PFSK-1 (cell line): ENCODE measurements at regions not wholly inside any gene's neighbourhood (a gene's known extent, or its start where the extent isn't known, plus 50 kb on each side); places are given as distances from the start of the nearest gene placed in this dataset.

ENCODE experiments used
- FOXP2 ChIP-seq: optimal IDR thresholded peaks from 2 replicates; pipeline ENCODE3; 2011; ENCODE audit warnings: borderline replicate concordance, control low read depth, inconsistent platforms; ENCODE audit not compliant: insufficient read depth; ENCODE audit errors: extremely low read length, extremely low read depth
- POLR2AphosphoS5 ChIP-seq: IDR thresholded peaks from 2 replicates; pipeline ENCODE4 v1.6.1; 2012; ENCODE audit warnings: low read depth, mild to moderate bottlenecking, control low read depth, low read length, moderate library complexity
- SIN3A ChIP-seq: IDR thresholded peaks from 2 replicates; pipeline ENCODE4 v1.6.1; 2012; ENCODE audit warnings: mild to moderate bottlenecking, low read length, moderate library complexity, borderline replicate concordance; ENCODE audit not compliant: insufficient read depth
- TAF1 ChIP-seq: IDR thresholded peaks from 2 replicates; pipeline ENCODE4 v1.6.1; 2012; ENCODE audit warnings: low read length, control low read depth, borderline replicate concordance; ENCODE audit not compliant: insufficient read depth
- TF ChIP-seq, protein P1 (sequence below), 2 experiments: IDR thresholded peaks; 2 replicates each; pipeline versions ENCODE4 v1.6.1 to v1.8.0; 2011 to 2012; ENCODE audit warnings: low read depth in 2 of 2, low read length in 2 of 2, control low read depth in 1 of 2, inconsistent platforms in 1 of 2, mild to moderate bottlenecking in 1 of 2, moderate library complexity in 1 of 2; ENCODE audit not compliant: insufficient read depth in 1 of 2

DNA sequence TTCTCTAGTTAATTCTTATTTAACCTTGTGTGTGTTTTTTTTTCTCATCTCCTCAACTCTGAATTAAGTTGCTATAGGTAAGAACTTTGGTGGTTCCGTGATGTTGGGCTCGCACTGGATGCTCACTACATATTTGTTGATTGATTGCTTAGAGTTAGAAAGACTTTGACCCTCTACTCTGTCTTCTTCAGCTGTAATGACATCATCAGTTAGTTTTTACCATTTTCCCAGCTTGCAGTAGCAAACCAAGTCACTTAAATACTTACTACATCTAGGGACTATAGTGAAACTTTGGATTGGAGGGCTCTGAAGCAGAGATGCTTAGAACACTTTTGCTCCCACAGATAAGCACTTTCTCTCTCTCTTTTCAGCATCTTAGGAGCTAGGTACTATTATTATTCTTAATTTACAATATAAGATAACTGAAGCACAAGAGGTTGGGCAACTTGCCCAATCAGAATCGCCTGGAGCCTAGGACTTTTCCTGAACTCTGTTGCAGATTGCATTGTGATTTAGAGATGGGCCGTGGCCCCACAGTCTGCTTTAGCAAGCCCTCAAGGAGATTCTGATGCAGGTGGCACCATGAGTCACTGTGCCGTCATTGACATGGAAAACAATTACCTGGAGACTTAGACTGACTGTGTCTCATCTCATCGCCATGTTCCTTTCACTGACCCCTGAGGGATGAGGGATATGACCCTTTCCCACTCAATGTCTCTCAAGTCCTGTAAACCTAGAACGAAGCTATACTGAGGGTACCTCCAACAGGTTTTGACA, 471.9 kb upstream of the PODXL start:
- TF ChIP-seq TAF1: no peak
- no peak for TF ChIP-seq FOXP2
- no peak for TF ChIP-seq SIN3A
- no peak for TF ChIP-seq POLR2AphosphoS5
- TF ChIP-seq, protein P1, sequence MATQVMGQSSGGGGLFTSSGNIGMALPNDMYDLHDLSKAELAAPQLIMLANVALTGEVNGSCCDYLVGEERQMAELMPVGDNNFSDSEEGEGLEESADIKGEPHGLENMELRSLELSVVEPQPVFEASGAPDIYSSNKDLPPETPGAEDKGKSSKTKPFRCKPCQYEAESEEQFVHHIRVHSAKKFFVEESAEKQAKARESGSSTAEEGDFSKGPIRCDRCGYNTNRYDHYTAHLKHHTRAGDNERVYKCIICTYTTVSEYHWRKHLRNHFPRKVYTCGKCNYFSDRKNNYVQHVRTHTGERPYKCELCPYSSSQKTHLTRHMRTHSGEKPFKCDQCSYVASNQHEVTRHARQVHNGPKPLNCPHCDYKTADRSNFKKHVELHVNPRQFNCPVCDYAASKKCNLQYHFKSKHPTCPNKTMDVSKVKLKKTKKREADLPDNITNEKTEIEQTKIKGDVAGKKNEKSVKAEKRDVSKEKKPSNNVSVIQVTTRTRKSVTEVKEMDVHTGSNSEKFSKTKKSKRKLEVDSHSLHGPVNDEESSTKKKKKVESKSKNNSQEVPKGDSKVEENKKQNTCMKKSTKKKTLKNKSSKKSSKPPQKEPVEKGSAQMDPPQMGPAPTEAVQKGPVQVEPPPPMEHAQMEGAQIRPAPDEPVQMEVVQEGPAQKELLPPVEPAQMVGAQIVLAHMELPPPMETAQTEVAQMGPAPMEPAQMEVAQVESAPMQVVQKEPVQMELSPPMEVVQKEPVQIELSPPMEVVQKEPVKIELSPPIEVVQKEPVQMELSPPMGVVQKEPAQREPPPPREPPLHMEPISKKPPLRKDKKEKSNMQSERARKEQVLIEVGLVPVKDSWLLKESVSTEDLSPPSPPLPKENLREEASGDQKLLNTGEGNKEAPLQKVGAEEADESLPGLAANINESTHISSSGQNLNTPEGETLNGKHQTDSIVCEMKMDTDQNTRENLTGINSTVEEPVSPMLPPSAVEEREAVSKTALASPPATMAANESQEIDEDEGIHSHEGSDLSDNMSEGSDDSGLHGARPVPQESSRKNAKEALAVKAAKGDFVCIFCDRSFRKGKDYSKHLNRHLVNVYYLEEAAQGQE (IDR thresholded peaks at IDR 0.05; ENCODE audit: insufficient read depth in 1 of 2, low read depth in 2 of 2, low read length in 2 of 2): no peak

DNA sequence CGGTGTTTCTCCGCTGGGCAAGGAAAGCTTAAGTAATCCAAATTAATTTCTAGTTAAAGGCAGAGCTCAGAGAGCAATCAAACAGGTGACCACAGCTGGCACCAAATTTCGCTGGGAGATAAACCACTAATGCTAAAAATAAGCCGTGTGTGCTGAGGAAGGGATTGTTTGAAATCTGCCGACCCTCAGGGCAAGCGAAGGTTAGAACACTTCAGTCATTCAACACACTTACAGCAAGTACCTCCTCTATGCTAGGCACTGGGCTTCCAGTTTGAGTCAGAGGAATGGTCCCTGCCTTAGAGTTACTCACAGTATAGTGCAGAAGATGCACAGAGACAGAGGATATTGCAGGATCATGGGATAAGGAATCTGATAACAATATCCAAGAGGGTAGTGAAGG, 467.9 kb upstream of the PODXL start:
- no peak for TF ChIP-seq TAF1
- TF ChIP-seq FOXP2: no peak
- TF ChIP-seq POLR2AphosphoS5: no peak
- TF ChIP-seq SIN3A: no peak
- TF ChIP-seq, protein P1 (IDR thresholded peaks at IDR 0.05; ENCODE audit: insufficient read depth in 1 of 2, low read depth in 2 of 2, low read length in 2 of 2): no peak

- TF ChIP-seq, protein P1 (IDR thresholded peaks at IDR 0.05; ENCODE audit: insufficient read depth in 1 of 2, low read depth in 2 of 2, low read length in 2 of 2): no peak
- TF ChIP-seq TAF1: no peak
- no peak for TF ChIP-seq SIN3A
- TF ChIP-seq POLR2AphosphoS5: no peak
- TF ChIP-seq FOXP2: no peak
Observed at GRCh38 chr7:132023466-132023865, 467.0 kb upstream of the PODXL start.

DNA sequence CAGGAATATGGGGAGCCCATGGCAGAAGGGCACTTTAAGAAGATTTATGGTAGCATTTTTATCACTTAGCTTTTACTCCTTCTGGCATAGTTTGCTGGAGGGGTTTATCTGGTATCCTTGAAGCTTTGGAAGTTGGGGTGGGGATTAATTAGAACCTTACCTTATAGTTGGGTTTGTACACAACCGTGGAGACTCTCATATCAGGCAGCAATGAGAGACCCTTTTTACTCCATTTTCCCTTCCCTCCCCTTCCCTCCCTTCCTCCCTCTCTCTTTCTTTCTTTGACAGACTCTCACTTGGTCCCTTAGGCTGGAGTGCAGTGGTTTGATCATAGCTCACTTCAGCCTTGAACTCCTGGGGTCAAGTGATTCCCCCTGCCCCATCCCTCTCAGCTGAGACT, 465.8 kb upstream of the PODXL start:
- TF ChIP-seq FOXP2: no peak
- TF ChIP-seq, protein P1 (IDR thresholded peaks at IDR 0.05; ENCODE audit: insufficient read depth in 1 of 2, low read depth in 2 of 2, low read length in 2 of 2): no peak
- TF ChIP-seq SIN3A: no peak
- no peak for TF ChIP-seq TAF1

DNA sequence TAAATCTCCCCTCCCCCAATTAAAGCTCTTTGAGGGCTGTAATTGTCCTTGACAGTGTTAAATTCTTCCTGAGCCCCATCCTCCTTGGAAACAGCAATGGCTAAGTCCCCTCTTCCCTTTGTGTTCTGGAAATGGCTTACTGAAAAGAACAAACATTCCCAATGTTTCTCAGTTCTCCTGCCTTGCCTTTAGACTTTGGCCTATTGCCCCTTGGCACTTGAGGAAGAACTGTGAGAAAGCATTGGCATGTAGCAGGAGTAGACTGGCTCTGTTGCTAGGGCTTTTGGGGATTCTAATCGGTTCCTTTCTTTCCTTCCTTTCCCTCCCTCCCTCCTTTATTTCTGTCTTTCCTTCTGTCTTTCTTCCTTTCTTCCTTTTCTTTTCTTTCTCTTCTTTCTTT, 463.3 kb upstream of the PODXL start:
- TF ChIP-seq FOXP2 (no peak), POLR2AphosphoS5 (no peak), SIN3A (no peak), TAF1 (no peak)
- TF ChIP-seq, protein P1 (IDR thresholded peaks at IDR 0.05; ENCODE audit: insufficient read depth in 1 of 2, low read depth in 2 of 2, low read length in 2 of 2): no peak
